HG03378 (cell line): ENCODE measurements at regions not wholly inside any gene's neighbourhood (a gene's known extent, or its start where the extent isn't known, plus 50 kb on each side); places are given as distances from the start of the nearest gene placed in this dataset.
A peak's percentile ranks its signal among the peaks of the same experiment; 100 is the strongest.

Experiments
- ATAC-seq: cut with Tn5 transposase; IDR thresholded peaks from one replicate; pipeline ENCODE4 v1.9.1; 2021; ENCODE audit warnings: mild to moderate bottlenecking, moderate library complexity; ENCODE audit not compliant: unreplicated experiment

DNA sequence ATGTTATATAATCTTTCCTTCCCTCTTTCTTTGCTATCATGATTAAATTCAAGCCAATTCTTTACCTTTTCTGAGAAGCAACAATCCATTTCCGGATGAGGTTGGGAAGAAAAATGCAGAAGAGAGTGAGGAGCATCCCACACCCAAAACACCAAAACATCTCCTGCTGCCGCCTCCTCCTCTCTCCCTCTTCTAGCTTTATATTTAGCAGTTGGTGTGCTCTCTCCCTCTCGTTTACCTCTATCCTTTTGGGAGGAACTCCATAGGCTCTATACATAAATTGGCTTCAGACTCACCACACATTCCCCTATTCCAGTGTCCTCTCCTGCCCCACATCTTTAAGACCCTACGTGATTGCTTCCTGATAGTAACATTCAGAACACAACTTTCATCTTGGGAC is 332.2 kb upstream of the PLXNA2 start:
- ATAC-seq, result no peak

DNA sequence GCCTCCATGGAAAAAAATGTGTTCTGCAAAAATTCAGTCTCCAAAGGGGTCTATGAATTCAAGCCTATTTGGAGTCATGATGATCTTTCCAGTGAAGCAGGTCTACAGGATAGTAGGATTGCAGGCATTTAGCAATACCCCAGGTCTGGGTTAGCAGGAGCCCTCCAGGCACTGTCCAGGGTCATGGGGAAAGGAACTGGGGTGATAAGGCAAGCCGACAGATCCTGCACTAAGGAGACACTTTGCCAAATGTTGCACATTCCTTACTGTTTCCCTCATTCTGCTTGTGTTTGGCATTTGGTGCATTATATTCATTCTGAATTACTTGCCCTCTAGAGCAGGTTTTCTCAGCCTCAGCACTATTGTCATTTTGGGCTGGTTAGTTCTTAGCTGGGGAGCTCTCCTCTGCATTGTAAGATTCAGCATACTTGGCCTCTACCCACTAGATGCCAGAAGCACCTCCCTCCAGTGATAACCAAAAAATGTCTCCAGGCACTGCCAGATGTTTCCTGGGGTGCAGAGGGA is 333.3 kb upstream of the PLXNA2 start:
- ATAC-seq, result no peak

GRCh38 chr1:208581209-208581608 is 337.0 kb upstream of the PLXNA2 start:
- no peak for ATAC-seq

GRCh38 chr1:208581667-208582066 is 337.5 kb upstream of the PLXNA2 start:
- ATAC-seq, result no peak

DNA sequence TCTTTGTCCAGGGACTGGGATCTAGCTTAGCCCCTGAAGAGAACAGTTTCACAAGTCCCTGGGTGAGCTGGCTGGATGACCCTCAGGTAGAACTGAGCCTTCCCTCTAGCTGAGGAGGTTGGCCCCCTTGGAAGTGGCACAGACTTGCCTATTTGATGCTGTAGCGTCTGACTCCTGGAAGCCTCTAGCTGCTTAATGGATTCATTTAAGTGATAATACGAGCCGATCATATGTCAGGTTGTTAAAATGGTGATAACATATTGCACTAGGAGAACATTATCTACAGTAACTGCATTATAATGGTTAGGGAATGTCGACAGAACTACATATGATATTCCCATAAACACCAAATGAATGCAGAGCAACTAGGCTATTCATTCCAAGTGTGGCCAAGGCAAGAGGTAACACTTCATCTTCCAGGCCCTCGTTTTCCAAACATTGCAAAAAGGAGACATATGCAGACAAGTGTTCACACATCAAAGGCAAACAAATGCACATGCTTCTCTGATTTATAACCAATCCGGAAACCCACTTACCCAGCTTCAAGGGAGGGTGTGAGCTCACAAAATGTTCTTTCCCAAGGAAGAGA is 340.1 kb upstream of the PLXNA2 start:
- no peak for ATAC-seq

DNA sequence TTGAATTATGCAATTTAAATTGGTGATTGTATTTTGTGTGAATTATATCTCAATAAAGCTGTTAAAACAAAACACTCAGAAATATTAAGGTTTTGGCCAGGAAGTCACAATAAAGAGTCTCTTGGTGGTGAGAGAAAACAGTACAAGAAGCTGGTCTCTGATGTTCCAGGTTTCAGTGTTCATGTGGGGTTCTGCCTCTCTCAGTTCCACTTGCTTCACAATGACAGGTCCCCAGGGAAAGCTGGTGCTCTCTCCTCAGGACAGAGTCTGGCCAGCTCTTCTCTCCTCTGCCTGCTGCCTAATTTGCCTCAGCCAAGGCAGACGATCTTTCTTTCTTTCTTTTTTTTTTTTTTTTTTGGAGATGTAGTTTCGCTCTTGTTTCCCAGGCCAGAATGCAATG is 342.9 kb upstream of the PLXNA2 start:
- peak; percentile 97 for ATAC-seq

- ATAC-seq, result no peak
Measured at GRCh38 chr1:208593306-208594006, 349.3 kb upstream of the PLXNA2 start.

DNA sequence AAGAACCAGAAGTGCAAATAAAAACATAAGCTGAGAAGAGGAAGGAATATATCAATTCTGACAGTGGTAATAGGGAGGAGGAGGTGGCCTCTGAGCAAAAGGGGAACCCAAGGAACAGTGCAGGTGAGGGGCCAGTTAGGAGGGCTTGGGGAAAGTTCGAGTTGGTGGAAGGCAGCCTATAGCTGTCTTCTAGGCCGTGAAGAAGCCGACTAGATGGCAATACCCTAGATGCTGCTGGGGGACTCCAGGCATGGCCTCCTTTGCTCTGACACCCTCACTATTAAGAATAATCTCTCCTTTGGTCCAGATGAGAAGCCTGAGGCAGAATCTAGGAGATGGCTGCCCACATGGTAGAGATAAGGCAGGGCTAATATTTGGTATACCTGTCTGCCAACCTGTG is 351.1 kb upstream of the PLXNA2 start:
- ATAC-seq, result no peak

DNA sequence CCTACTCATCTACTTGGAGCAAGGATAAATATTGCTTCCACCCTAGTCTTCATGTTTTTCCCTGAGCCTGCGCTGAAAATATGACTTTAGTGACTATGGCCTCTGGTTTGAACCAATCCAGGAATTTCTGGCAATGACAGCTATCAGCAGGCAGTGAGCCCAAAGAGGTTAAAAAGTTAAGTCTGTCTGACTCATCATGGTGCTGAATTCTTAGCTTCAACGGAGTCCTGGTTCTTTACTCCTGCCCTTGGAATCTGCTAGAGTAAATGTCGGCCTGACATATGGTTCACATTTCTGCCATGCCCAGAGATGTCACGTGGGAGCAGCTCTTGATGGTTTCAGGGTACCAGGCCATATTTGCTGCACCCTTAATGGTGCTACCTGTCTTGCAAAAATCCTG is 351.6 kb upstream of the PLXNA2 start:
- ATAC-seq, result no peak

DNA sequence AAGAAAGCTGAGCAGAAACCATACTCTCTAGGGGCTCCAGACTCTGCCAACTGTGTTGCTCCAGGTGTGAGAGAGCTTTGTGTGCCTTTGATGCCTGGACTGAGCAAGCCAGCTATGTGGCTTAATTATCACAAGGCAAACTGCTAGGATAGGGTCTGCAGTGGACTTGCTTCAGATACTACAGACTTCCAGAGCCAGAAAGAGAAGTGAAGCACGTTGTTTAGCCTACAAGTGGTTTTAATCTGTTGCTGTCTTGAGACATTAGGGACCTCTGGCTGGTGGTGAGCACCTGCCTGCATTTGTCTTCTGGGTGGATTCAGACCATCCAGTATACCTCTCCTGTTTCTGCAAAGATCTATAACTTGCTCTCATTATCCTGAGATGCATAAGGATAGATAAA is 353.4 kb upstream of the PLXNA2 start:
- ATAC-seq, result no peak

DNA sequence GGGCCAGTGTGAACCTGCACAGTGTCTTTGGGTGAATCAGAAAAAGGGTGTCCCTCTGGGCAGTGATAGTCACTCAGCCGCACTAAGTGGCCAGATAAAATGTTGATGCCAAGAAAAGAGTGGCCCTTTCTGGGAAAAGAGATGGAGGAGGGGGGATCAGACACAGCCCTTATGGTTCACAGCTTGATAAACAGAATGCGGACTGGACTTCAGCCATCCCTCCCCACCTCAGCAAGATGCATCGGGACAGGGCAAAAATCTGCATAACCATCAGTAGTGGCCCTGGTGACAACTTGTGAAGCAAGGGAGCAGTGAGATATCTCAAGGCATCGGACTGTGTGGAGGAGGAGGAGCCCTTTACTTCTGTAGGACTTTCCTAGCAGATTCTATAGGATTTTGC is 353.8 kb upstream of the PLXNA2 start:
- ATAC-seq, result no peak

GRCh38 chr1:208599063-208599462 is 354.9 kb upstream of the PLXNA2 start:
- ATAC-seq, result no peak

- ATAC-seq, result no peak
Measured at GRCh38 chr1:208600456-208601190, 356.4 kb upstream of the PLXNA2 start.

GRCh38 chr1:208601561-208601960 is 357.4 kb upstream of the PLXNA2 start:
- no peak for ATAC-seq

GRCh38 chr1:208603721-208604120 is 359.5 kb upstream of the PLXNA2 start:
- ATAC-seq, result no peak

- ATAC-seq, result peak; percentile 98
Measured at GRCh38 chr1:208604295-208604694, 360.1 kb upstream of the PLXNA2 start.

DNA sequence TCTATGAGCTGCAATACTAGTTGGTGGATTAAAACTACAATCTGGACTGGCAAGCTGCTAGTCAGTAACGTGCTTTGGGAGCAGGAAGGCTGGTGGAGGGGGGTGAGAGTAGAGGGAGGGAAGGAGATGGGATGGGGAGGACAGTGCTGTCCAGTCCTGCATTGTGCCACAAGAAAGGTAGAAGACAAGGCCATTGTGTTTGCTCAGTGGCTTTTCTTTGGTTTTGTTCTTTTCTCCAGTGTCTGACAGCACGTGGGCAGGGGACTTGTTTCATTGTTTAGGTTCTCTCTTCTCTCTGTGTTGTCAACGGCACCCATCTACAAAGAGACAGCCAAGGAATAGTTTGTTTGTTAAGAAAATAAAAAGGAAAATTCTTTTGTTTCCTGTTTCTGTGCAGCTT is 362.8 kb upstream of the PLXNA2 start:
- no peak for ATAC-seq

DNA sequence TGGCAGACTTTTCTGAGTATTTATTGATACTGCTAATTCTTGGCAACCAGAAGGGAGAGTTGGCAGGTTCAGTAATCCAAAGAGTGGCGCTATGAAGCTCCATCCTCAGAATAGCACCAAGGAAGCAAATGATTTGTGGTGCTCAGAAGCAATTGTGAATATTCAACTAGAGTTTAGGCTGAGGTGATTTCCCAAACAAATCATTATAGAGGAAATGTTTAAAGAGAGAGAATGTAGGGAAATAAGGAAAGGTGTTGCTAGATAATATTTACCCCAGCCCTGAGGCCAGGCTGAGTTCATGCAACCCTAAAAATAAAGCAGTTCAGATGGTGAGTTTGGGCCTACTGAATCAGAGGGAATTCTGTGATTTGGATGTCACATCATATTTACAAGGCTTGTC is 363.4 kb upstream of the PLXNA2 start:
- no peak for ATAC-seq

GRCh38 chr1:208614610-208615009 is 370.4 kb upstream of the PLXNA2 start:
- ATAC-seq, result no peak

DNA sequence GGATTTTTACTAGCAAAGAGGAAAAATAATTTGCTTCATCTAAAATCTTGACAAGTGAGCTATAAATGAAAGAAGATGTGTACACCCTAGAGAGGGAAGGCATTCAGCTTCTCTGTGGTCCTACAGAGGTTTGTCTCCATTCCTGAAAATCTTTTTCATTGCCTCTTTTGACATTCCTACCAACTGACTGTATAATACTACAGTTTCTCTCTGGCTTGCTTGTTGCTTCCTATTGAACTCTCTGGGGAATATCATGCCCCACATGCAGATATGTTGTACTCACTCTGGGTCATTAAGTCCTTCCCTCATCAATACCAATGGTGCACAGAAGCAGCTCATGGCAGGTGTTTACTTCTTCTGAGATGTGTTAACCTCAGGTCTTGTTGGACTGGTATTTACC is 371.2 kb upstream of the PLXNA2 start:
- no peak for ATAC-seq

DNA sequence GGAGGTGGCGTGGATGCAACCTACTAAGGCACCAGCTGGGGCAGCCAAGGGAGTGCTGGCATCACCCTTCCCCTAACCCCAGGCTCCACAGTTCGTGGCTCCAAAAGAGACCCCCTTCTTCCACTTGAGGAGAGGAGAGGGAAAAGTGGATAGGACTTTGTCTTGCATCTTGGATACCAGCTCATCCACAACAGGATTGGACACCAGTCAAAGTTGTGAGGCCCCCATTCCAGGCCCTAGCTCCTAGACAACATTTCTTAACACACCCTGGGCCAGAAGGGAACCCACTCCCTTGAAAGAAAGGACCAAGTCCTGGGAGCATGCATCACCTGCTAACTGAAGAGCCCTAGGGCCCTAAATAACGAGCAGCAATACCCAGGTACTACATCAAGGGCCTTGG is 372.6 kb upstream of the PLXNA2 start:
- ATAC-seq, result no peak
